ENCODE measurements at regions not wholly inside any gene's neighbourhood (a gene's known extent, or its start where the extent isn't known, plus 50 kb on each side); places are given as distances from the start of the nearest gene placed in this dataset.

DNA sequence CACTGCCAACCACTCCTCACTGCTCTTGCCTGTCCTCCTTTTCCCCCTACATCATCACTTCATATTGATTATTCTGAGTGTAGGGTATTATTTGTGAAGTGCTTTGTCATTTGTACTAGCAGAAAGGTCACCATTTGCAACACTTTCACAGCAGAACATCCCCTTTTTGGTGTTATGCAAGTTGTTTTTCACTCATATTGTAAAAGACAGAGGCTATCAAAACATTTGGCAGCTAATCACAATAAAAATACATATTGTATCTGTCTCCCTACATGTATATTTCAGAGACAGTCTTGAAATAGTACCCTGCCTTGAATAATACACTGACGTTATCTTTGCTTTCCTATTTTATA lies 82.3 kb downstream of the ANXA1 start:
- TF ChIP-seq, protein P1, sequence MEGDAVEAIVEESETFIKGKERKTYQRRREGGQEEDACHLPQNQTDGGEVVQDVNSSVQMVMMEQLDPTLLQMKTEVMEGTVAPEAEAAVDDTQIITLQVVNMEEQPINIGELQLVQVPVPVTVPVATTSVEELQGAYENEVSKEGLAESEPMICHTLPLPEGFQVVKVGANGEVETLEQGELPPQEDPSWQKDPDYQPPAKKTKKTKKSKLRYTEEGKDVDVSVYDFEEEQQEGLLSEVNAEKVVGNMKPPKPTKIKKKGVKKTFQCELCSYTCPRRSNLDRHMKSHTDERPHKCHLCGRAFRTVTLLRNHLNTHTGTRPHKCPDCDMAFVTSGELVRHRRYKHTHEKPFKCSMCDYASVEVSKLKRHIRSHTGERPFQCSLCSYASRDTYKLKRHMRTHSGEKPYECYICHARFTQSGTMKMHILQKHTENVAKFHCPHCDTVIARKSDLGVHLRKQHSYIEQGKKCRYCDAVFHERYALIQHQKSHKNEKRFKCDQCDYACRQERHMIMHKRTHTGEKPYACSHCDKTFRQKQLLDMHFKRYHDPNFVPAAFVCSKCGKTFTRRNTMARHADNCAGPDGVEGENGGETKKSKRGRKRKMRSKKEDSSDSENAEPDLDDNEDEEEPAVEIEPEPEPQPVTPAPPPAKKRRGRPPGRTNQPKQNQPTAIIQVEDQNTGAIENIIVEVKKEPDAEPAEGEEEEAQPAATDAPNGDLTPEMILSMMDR (IDR thresholded peaks at IDR 0.05; ENCODE audit: extremely low read depth, insufficient read depth, missing control alignments), result no peak
- no peak for DNase-seq (ENCODE audit: low spot score)
- in situ Hi-C loops (cut with MboI; ENCODE audit: low pct_unique_long_range_greater_than_20kb, low sequenced_read_pairs, unreplicated experiment), result no loop called here

DNA sequence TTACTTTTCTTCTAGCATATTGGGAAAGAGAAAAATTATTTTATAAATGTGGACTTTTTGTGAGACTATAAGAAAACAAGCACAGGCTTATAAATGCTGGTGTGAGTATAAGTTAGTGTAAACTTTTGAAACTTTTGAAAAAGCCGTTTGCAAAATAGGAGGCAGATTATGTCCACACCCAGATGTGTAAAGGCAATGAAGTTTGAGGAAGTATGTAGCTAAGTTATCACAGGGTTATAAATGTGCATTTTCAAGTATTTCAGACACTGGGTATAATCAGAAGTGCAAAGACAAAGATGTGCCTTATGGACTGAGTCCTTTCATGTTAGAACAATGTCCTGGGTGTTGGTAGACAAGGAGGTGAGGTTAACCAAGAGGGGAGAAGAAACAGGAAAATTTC lies 85.5 kb downstream of the ANXA1 start:
- in situ Hi-C loops (cut with MboI; ENCODE audit: low pct_unique_long_range_greater_than_20kb, low sequenced_read_pairs, unreplicated experiment), result no loop called here
- DNase-seq (ENCODE audit: low spot score), result no peak
- TF ChIP-seq, protein P1 (IDR thresholded peaks at IDR 0.05; ENCODE audit: extremely low read depth, insufficient read depth, missing control alignments), result no peak

DNA sequence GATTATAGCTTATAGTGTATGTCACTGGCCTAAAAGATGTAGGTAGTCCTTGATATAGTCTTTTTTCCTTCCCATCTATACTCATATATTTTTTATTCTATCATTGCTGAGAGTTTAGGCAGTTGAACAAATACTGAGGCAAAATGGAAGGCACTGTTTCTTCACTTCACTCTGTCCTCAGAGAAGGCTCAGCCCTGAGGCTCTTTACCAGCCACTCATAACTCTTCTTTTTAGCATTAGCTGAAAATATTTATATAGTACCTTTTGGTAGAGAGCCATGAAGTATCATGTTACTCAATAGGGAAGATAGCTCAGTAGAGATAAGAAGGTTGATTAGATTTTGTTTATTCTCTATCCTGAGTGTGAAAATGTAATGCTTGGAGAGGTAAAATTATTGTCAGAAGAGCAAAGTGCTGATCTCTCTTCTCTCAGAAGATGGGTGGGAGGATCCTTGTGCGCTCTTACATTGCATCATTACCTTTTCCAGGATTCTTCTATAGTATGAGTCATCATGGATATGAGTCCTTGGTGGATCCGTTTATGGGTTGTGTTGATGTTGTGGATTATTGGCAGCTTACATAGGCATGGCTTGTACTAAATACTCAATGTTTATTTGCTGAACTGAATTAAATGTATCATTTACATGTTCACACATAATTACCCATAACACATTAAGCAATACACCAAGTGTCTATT lies 88.1 kb downstream of the ANXA1 start:
- in situ Hi-C loops (cut with MboI; ENCODE audit: low pct_unique_long_range_greater_than_20kb, low sequenced_read_pairs, unreplicated experiment), result no loop called here
- TF ChIP-seq, protein P1 (IDR thresholded peaks at IDR 0.05; ENCODE audit: extremely low read depth, insufficient read depth, missing control alignments), result no peak
- DNase-seq (ENCODE audit: low spot score), result no peak

DNA sequence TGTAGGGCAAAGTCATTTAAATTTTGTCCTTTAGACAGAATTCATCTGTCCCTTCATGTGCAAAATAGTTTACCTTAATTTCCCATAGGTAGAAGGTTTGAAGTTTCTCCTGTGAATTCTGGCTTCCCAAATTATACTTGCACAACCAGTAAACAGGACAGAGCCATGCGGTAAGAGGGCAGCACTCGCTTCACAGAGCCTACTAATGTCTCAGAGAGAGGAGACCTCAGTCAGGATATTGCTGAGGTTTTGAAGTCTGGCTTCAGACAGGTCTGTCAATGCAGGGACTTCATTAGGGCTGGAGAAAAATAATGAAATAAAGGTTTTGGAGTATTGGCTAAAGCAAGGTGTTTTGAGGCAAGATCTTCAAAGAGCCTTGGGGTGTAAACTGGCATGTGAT lies 91.4 kb downstream of the ANXA1 start:
- in situ Hi-C loops (cut with MboI; ENCODE audit: low pct_unique_long_range_greater_than_20kb, low sequenced_read_pairs, unreplicated experiment), result no loop called here
- TF ChIP-seq, protein P1 (IDR thresholded peaks at IDR 0.05; ENCODE audit: extremely low read depth, insufficient read depth, missing control alignments), result no peak
- DNase-seq (ENCODE audit: low spot score), result no peak

DNA sequence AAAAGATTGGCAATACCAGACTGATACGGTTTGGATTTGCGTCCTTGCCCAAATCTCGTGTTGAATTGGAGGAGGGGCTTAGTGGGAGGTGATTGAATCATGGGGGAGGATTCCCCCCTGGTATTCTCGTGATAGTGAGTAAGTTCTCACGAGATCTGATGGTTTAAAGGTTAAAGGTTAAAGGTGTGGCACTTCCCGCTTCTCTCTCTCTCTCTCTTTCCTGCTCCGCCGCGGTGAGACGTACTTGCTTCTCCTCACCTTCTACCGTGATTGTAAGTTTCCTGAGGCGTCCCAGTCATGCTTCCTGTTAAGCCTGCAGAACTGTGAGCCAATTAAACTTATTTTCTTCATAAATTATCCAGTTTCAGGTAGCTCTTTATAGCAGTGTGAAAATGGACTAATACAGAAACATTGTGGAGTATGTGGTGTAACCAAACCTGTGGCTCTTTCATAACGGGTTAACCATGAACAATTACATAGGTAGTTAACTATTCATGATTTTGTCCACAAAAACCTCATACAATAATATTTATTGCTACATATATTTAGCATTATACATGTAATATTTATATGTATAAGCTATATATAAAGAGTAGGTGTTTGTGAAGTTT lies 107.5 kb downstream of the ANXA1 start:
- TF ChIP-seq, protein P1 (IDR thresholded peaks at IDR 0.05; ENCODE audit: extremely low read depth, insufficient read depth, missing control alignments), result no peak
- in situ Hi-C loops (cut with MboI; ENCODE audit: low pct_unique_long_range_greater_than_20kb, low sequenced_read_pairs, unreplicated experiment), result no loop called here
- DNase-seq (ENCODE audit: low spot score), result no peak

DNA sequence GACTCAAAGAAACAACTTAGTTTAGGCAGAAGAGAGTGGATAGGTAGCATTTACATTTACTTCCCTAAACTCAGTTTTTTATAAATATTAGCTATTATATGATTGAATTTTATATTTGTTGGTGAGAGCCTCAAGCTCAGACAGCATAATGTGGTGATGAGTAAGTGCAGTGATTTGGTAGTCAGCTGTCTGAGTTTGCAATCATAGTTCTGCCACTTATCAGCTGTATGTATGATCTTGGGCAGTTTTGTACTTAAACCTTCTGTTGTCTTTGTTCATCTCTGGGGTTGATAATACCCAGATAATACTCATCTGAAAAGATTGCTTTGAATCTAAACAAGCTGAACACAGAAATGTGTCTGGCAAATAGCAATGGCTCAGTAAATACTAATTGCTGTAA lies 108.8 kb downstream of the ANXA1 start:
- DNase-seq (ENCODE audit: low spot score), result no peak
- TF ChIP-seq, protein P1 (IDR thresholded peaks at IDR 0.05; ENCODE audit: extremely low read depth, insufficient read depth, missing control alignments), result no peak
- in situ Hi-C loops (cut with MboI; ENCODE audit: low pct_unique_long_range_greater_than_20kb, low sequenced_read_pairs, unreplicated experiment), result no loop called here
